IMR-90 (cell line): ENCODE measurements at regions not wholly inside any gene's neighbourhood (a gene's known extent, or its start where the extent isn't known, plus 50 kb on each side); places are given as distances from the start of the nearest gene placed in this dataset.

Experiments
- ATAC-seq: fragments of 200-7000 bp; cut with Tn5 transposase; 2 replicates; pipeline ENCODE4 v1.9.1; 2020; ENCODE audit warnings: low read depth, mild to moderate bottlenecking, moderate library complexity
- BruUV-seq: library from RNA; stranded (reverse); fragments of 400-500 nt; replicated peaks from 2 replicates; lab custom pipeline; 2021; lab: Mats Ljungman, UMichigan
- CTCF ChIA-PET: fragments of 300-600 bp; formaldehyde crosslinking; extraction: SDS; loops from one replicate; lab custom pipeline; 2021; ENCODE audit warnings: antibody characterized with exemption; lab: Yijun Ruan, JAX
- POLR2A ChIA-PET: fragments of 300-600 bp; sonication (Branson Sonifier 250); formaldehyde crosslinking; loops from one replicate; lab custom pipeline; 2022; ENCODE audit warnings: antibody characterized with exemption; ENCODE audit not compliant: unreplicated experiment; lab: Charles Lee
- DNase-seq: peaks from one replicate; pipeline ENCODE4 v3.0.0; 2013
- H2AFZ ChIP-seq: replicated peaks from 2 replicates; pipeline ENCODE3; 2013; ENCODE audit warnings: low read length, mild to moderate bottlenecking; ENCODE audit not compliant: poor library complexity
- H2AK5ac ChIP-seq: 2 replicates; pipeline ENCODE4 v1.6.1; 2013; ENCODE audit warnings: low read depth, low read length, inconsistent platforms
- H2AK9ac ChIP-seq: replicated peaks from 2 replicates; pipeline ENCODE3; 2013; ENCODE audit warnings: mild to moderate bottlenecking, low read depth, low read length, moderate library complexity; ENCODE audit not compliant: poor library complexity
- H2BK120ac ChIP-seq: 2 replicates; pipeline ENCODE4 v1.6.1; 2013; ENCODE audit warnings: low read depth, low read length, inconsistent platforms
- H2BK15ac ChIP-seq: 3 replicates; pipeline ENCODE4 v1.6.1; 2013; ENCODE audit warnings: low read depth, low read length, inconsistent platforms
- H2BK20ac ChIP-seq: 2 replicates; pipeline ENCODE4 v1.6.1; 2013; ENCODE audit warnings: low read depth, mild to moderate bottlenecking, inconsistent platforms, low read length, moderate library complexity
- H2BK5ac ChIP-seq: 2 replicates; pipeline ENCODE4 v1.6.1; 2013; ENCODE audit warnings: mild to moderate bottlenecking, low read depth, low read length, inconsistent platforms; ENCODE audit not compliant: poor library complexity, severe bottlenecking
- H3K14ac ChIP-seq: replicated peaks from 2 replicates; pipeline ENCODE4 v1.6.1; 2013; ENCODE audit warnings: low read depth, low read length, inconsistent platforms
- H3K18ac ChIP-seq: 2 replicates; pipeline ENCODE4 v1.6.1; 2013; ENCODE audit warnings: low read depth, low read length, control low read depth
- H3K23ac ChIP-seq: 2 replicates; pipeline ENCODE4 v1.6.1; 2013; ENCODE audit warnings: low read depth, low read length, inconsistent platforms
- H3K27ac ChIP-seq: 2 replicates; pipeline ENCODE4 v1.5.1; 2013; ENCODE audit warnings: mild to moderate bottlenecking, control low read depth, low read length; ENCODE audit not compliant: insufficient read depth
- H3K27me3 ChIP-seq: 2 replicates; pipeline ENCODE4 v1.6.1; 2013; ENCODE audit warnings: low read length; ENCODE audit not compliant: control insufficient read depth, insufficient read depth
- H3K36me3 ChIP-seq: 2 replicates; pipeline ENCODE4 v1.6.1; 2013; ENCODE audit warnings: low read length, mixed read lengths; ENCODE audit not compliant: control insufficient read depth, insufficient read depth
- H3K4ac ChIP-seq: 2 replicates; pipeline ENCODE4 v1.6.1; 2013; ENCODE audit warnings: low read depth, low read length, inconsistent platforms
- H3K4me1 ChIP-seq: 2 replicates; pipeline ENCODE4 v1.6.1; 2013; ENCODE audit warnings: low read length, mixed read lengths; ENCODE audit not compliant: control insufficient read depth, insufficient read depth
- H3K4me2 ChIP-seq: 2 replicates; pipeline ENCODE4 v1.6.1; 2013; ENCODE audit warnings: low read depth, mild to moderate bottlenecking, control low read depth, low read length, moderate library complexity
- H3K4me3 ChIP-seq: 2 replicates; pipeline ENCODE4 v1.5.1; 2013; ENCODE audit warnings: low read depth, mild to moderate bottlenecking, control low read depth, low read length, moderate library complexity; ENCODE audit not compliant: insufficient read depth
- H3K56ac ChIP-seq: 2 replicates; pipeline ENCODE4 v1.6.1; 2013; ENCODE audit warnings: low read length, inconsistent platforms; ENCODE audit not compliant: insufficient read depth; ENCODE audit errors: extremely low read depth
- H3K79me1 ChIP-seq, 2 experiments: 2 replicates each; pipeline ENCODE4 v1.6.1; 2013; ENCODE audit warnings: low read length in 2 of 2, inconsistent platforms in 1 of 2, low read depth in 1 of 2
- H3K9ac ChIP-seq: 2 replicates; pipeline ENCODE4 v1.6.1; 2013; ENCODE audit warnings: low read depth, low read length, control low read depth
- H3K9me1 ChIP-seq: 2 replicates; pipeline ENCODE4 v1.6.1; 2013; ENCODE audit warnings: low read length, inconsistent platforms; ENCODE audit not compliant: insufficient read depth
- H3K9me3 ChIP-seq: 2 replicates; pipeline ENCODE4 v1.6.1; 2013; ENCODE audit warnings: low read length; ENCODE audit not compliant: control insufficient read depth, insufficient read depth
- H4K20me1 ChIP-seq: 2 replicates; pipeline ENCODE4 v1.6.1; 2013; ENCODE audit warnings: low read length, inconsistent platforms; ENCODE audit not compliant: insufficient read depth
- H4K5ac ChIP-seq: 2 replicates; pipeline ENCODE4 v1.6.1; 2013; ENCODE audit warnings: mild to moderate bottlenecking, low read depth, low read length, control low read depth
- H4K8ac ChIP-seq, 2 experiments: 2 replicates each; pipeline ENCODE4 v1.6.1; 2013; ENCODE audit warnings: low read depth in 2 of 2, low read length in 2 of 2, control low read depth in 1 of 2, inconsistent platforms in 1 of 2
- H4K91ac ChIP-seq: 2 replicates; pipeline ENCODE4 v1.6.1; 2013; ENCODE audit warnings: low read depth, low read length, inconsistent platforms; ENCODE audit not compliant: insufficient read depth
- CTCF ChIP-seq: conservative IDR thresholded peaks from 2 replicates; pipeline ENCODE4 v1.5.1; 2012; ENCODE audit warnings: mild to moderate bottlenecking, low read depth, low read length, improper control_type of control experiment
- MXI1 ChIP-seq: IDR thresholded peaks from 2 replicates; pipeline ENCODE4 v1.6.1; 2012; ENCODE audit warnings: low read depth, mild to moderate bottlenecking, low read length, moderate library complexity, borderline replicate concordance
- WGBS, 2 experiments: methylation state at CpG; one replicate each; pipeline versions ENCODE4 v1.1.5 to v1.1.7; 2013; ENCODE audit warnings: missing lambda C conversion rate in 2 of 2; ENCODE audit not compliant: insufficient read length in 1 of 2; ENCODE audit errors: extremely low coverage in 2 of 2; 5-methylcytosine and 5-hydroxymethylcytosine counted together
- dilution Hi-C: fragments of 300-500 bp; cut with HindIII; formaldehyde crosslinking; loops from one replicate; pipeline ENCODE4 v1.14.3; 2018; ENCODE audit warnings: low sequenced_read_pairs; ENCODE audit not compliant: unreplicated experiment
- in situ Hi-C: fragments of 300-500 bp; cut with MboI; formaldehyde crosslinking; loops from 3 replicates; pipeline ENCODE4 v1.14.3; 2019; ENCODE audit warnings: low sequenced_read_pairs, inconsistent platforms, mixed read lengths
- intact Hi-C: fragments of 100-400 bp; cut with micrococcal nuclease; formaldehyde crosslinking; loops from 2 replicates; pipeline ENCODE4 v1.10.0; 2022

- Histone ChIP-seq H3K4me2 (no peak overlapping the region), H3K36me3 (no peaks in the 10 kb centered on the region), H3K18ac (no peak overlapping the region), H3K4me1 (no peaks in the 10 kb centered on the region), H3K9me3 (no peaks in the 10 kb centered on the region), H2BK5ac (no peak overlapping the region), H3K27me3 (no peaks in the 10 kb centered on the region), H2AK5ac (no peak overlapping the region), H3K14ac (no peak overlapping the region), H4K20me1 (no peaks in the 10 kb centered on the region), H2BK120ac (no peak overlapping the region), H3K9ac (no peak overlapping the region), H2AFZ (no peak overlapping the region), H4K8ac (no peak overlapping the region), H3K56ac (no peak overlapping the region), H3K9me1 (no peaks in the 10 kb centered on the region), H3K4me3 (no peak overlapping the region), H3K79me1 (no peaks in the 10 kb centered on the region), H2BK20ac (no peak overlapping the region), H2AK9ac (no peak overlapping the region), H3K27ac (no peak overlapping the region), H2BK15ac (no peak overlapping the region), H3K4ac (no peak overlapping the region), H4K5ac (no peak overlapping the region), H4K91ac (no peak overlapping the region), H3K23ac (no peak overlapping the region)
- intact Hi-C loops (no loop called here), dilution Hi-C loops (no loop called here), in situ Hi-C loops (no loop called here)
- DNase-seq (no peak), ATAC-seq (no peak)
- TF ChIP-seq MXI1 (no peak), CTCF (no peak)
- ChIA-PET POLR2A (no interaction called here), CTCF (no interaction called here)
- 83% methylated on average over 1 of the region's 4 CpGs; no CpG with 5 or more reads in 1 of the 2 experiments for WGBS, 2 experiments
- BruUV-seq: no TSS peak
These were observed 1064.0 kb upstream of the PCDH10 start for GRCh38 chr4:132085105-132085504.
